VCaP (cell line): ENCODE measurements at regions not wholly inside any gene's neighbourhood (a gene's known extent, or its start where the extent isn't known, plus 50 kb on each side); places are given as distances from the start of the nearest gene placed in this dataset.

Experiments
- H3K27ac ChIP-seq: fragments of 450-650 bp; 2 replicates; pipeline ENCODE4 v1.5.1; 2017
- TF ChIP-seq, protein P1 (sequence below): fragments of 450-650 bp; conservative IDR thresholded peaks from 2 replicates; pipeline ENCODE4 v1.5.1; 2017; ENCODE audit warnings: mild to moderate bottlenecking, moderate library complexity

DNA sequence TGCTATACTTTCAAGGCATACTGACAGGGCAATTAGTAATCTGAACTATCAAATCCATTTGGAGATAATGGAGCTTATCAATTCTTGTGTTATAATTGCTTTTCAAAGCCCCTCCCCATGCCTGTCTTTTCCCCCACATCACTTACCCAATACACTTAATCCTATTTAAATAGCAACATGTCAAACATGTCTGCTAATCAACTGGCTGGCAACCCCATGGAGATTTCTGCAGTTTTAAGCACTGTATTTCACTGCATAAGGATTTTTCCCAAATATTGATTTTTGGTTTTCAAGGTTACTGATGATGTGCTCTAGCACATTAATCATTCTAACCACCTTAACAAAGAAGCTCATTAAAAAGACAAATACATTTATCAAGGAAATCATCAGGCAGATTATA, 800.3 kb downstream of the PLA2G4A start:
- H3K27ac ChIP-seq = no peak overlapping the region
- TF ChIP-seq, protein P1, sequence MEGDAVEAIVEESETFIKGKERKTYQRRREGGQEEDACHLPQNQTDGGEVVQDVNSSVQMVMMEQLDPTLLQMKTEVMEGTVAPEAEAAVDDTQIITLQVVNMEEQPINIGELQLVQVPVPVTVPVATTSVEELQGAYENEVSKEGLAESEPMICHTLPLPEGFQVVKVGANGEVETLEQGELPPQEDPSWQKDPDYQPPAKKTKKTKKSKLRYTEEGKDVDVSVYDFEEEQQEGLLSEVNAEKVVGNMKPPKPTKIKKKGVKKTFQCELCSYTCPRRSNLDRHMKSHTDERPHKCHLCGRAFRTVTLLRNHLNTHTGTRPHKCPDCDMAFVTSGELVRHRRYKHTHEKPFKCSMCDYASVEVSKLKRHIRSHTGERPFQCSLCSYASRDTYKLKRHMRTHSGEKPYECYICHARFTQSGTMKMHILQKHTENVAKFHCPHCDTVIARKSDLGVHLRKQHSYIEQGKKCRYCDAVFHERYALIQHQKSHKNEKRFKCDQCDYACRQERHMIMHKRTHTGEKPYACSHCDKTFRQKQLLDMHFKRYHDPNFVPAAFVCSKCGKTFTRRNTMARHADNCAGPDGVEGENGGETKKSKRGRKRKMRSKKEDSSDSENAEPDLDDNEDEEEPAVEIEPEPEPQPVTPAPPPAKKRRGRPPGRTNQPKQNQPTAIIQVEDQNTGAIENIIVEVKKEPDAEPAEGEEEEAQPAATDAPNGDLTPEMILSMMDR = no peak

DNA sequence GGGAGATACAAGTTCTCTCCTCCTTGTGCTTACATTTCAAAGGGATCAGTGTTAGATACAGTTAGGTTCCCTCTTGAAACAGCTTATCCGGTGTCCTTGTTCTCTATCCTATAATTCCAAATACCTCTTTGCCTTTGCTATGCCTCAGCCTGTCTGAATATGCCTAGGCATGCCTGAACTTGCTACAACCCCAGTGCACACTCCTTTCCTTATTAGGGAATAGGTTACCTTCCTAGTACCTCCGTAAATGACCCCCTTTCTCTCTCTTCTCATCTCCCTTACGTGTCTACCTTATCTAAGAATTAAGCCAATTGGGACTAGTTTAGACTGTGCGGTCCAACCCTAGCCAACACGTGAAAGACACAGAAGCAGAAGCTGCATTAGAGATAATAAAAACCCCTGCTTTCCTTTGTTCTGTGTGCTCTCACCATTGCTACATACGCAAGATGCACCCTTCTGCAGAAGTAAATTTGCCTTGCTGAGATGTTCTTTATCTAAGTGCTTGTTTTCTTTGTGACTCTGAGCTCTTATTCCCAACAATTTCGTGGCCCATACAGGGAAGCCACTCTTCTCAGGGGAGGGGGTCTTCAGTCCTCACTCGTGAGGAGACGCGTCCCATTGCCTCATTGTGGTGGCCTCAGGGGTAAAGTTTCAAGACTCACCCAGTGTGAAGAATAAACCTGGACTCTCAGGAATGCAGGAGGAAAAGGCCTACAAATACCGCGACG, 802.1 kb downstream of the PLA2G4A start:
- H3K27ac ChIP-seq = no peak overlapping the region
- TF ChIP-seq, protein P1 = no peak

DNA sequence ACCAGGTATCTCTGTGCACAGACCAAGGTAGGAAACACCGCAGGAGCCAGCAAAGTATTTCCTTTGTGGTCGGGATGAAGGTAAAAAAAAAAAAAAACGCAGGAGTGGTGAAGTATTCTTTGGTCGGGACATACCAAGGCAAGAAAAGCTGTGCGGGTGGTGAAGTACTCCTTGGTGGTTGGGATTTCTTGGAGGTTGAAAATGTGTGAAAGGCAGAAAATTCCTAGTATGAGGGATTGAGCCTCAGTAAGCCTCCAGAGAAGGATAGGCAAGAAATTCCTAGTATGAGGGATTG, 802.6 kb downstream of the PLA2G4A start:
- TF ChIP-seq, protein P1 = no peak
- H3K27ac ChIP-seq = no peak overlapping the region

DNA sequence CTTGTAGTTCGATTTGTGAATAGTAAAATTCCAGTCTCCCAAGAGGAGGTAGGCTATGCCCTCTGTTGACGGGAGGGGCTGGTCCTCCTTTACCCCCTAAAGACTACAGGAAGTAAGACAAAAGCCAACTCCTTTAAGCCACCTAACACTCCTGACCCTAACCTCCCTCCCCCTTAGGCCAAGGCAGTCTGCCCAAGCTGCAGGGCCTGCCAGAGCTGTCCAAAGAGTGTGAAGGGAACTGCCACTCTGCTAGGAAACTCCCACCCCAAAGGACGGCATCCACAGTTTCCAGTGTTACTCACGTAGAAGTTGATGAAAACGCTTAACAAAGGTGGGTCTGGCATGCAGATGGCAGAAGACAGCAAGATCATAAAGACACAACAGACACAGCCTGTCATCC, 803.2 kb downstream of the PLA2G4A start:
- TF ChIP-seq, protein P1 = no peak

DNA sequence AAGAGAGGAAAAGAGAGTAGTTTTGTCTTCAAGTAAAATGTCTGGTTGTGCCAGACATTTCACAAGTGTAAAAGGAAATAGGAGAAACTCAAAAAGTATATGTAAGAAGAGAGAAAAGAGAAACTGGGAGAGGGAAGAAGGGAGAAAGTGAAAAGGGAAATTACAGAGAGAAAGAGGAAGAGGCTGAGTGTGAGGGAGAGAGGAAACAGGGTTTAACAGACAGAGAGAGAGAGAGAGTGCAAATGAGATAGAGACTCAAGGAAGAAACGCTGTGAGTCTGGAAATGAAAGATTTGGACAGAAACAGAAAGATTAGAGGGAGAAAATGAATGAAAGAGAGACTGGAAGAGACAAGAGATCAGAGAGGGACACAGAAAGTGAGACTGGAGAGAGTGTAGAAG, 806.2 kb downstream of the PLA2G4A start:
- TF ChIP-seq, protein P1 = no peak
- no peak overlapping the region for H3K27ac ChIP-seq

More for the DNA sequence above, 803.2 kb downstream of the PLA2G4A start:
- H3K27ac ChIP-seq = no peak overlapping the region

DNA sequence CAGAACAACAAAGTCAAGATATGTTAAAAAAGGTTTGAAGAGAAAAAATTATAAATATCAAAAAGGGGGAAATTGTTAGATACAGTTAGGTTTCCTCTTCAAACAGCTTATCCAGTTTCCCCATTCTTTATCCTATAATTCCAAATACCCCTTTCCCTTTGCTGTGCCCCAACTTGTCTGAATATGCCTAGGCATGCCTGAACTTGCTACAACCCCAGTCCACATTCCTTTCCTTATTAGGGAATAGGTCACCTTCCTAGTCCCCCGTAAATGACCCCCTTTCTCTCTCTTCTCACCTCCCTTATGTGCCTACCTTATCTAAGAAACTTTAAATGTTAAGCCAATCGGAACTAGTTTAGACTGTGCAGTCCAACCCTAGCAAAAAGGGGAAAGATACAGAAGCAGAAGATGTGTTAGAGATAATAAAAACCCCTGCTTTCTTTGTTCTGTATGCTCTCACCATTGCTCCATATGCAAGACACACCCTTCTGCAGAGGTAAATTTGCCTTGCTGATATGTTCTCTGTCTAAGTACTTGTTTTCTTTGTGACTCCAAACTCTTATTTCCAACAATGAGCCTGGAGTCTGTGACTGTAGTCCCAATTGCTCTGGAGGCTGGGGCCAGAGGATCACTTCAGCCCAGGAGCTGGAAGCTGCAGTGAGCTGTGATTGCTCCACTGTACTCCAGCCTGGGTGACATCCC, 810.1 kb downstream of the PLA2G4A start:
- TF ChIP-seq, protein P1 = no peak
- H3K27ac ChIP-seq = no peak overlapping the region

DNA sequence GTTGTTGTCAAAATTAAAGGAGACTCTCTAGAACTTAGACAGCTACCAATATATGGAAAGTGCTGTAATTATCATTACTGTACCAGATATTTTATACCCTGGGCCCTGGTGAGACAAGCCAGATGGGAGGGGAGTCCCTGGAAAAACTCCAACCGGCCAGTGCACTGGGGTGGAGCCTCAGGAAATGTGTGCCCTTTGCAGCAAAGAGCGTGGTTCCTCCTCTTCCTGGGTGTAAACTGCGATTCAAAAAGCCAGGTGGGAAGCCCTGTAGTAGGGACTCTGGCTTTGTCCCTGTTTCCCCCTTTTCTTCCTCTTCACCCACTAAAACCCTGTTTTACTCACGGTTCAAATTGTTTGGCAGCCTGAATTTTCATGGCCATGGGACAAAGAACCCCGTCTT, 812.3 kb downstream of the PLA2G4A start:
- no peak overlapping the region for H3K27ac ChIP-seq

More for the DNA sequence above, 812.3 kb downstream of the PLA2G4A start:
- TF ChIP-seq, protein P1 = no peak
